SU-DHL-6 (cell line): ENCODE measurements at regions not wholly inside any gene's neighbourhood (a gene's known extent, or its start where the extent isn't known, plus 50 kb on each side); places are given as distances from the start of the nearest gene placed in this dataset.

ENCODE experiments used
- H2AFZ ChIP-seq: fragments of 200-600 bp; sonication (generic); 2 replicates; pipeline ENCODE4 v1.6.1; 2014; ENCODE audit warnings: low read depth, mild to moderate bottlenecking, moderate library complexity, mixed read lengths, antibody characterized with exemption, low read length; ENCODE audit not compliant: severe bottlenecking
- H3F3A ChIP-seq: fragments of 200-600 bp; shearing (Covaris generic); 2 replicates; pipeline ENCODE4 v1.6.0; 2016; ENCODE audit warnings: antibody characterized with exemption, mild to moderate bottlenecking; ENCODE audit not compliant: insufficient read depth
- H3K27ac ChIP-seq: fragments of 200-600 bp; sonication (generic); 2 replicates; pipeline ENCODE4 v1.5.1; 2016; ENCODE audit warnings: low read depth, mild to moderate bottlenecking, low read length, moderate library complexity, mixed read lengths
- H3K27me3 ChIP-seq: fragments of 200-600 bp; sonication (generic), shearing (Covaris generic); 2 replicates; pipeline ENCODE4 v1.6.0; 2014; ENCODE audit warnings: mild to moderate bottlenecking, low read length
- H3K36me3 ChIP-seq: fragments of 200-600 bp; sonication (generic); 2 replicates; pipeline ENCODE4 v1.6.1; 2014; ENCODE audit warnings: mild to moderate bottlenecking, low read length, mixed read lengths
- H3K4me2 ChIP-seq: fragments of 300-600, 200-600 bp; shearing (Covaris generic), sonication (generic); 2 replicates; pipeline ENCODE4 v1.6.0; 2014; ENCODE audit warnings: low read length, low read depth, mild to moderate bottlenecking; ENCODE audit not compliant: poor library complexity, severe bottlenecking
- H3K4me3 ChIP-seq: fragments of 200-600 bp; sonication (generic); 2 replicates; pipeline ENCODE4 v1.5.1; 2014; ENCODE audit warnings: antibody characterized with exemption, low read length, mild to moderate bottlenecking, mixed read lengths; ENCODE audit not compliant: insufficient read depth, poor library complexity, severe bottlenecking
- H3K79me2 ChIP-seq: fragments of 200-600 bp; sonication (generic); 2 replicates; pipeline ENCODE4 v1.6.1; 2014; ENCODE audit warnings: mild to moderate bottlenecking, low read length, moderate library complexity; ENCODE audit not compliant: insufficient read depth
- H3K9ac ChIP-seq: fragments of 200-600 bp; sonication (generic); 2 replicates; pipeline ENCODE4 v1.7.0; 2014; ENCODE audit warnings: mild to moderate bottlenecking, low read length
- H3K9me2 ChIP-seq: fragments of 200-600 bp; sonication (generic); replicated peaks from 2 replicates; pipeline ENCODE4 v1.6.1; 2014; ENCODE audit warnings: low read length; ENCODE audit not compliant: insufficient read depth
- H3K9me3 ChIP-seq: fragments of 200-600 bp; sonication (generic); 2 replicates; pipeline ENCODE4 v1.6.1; 2014; ENCODE audit warnings: low read length, mixed read lengths; ENCODE audit not compliant: insufficient read depth
- H4K20me1 ChIP-seq: fragments of 200-600 bp; sonication (generic); 2 replicates; pipeline ENCODE4 v1.6.1; 2014; ENCODE audit warnings: low read depth, mild to moderate bottlenecking, antibody characterized with exemption, low read length, moderate library complexity, mixed read lengths
- CTCF ChIP-seq: fragments of 200-600 bp; sonication (generic); IDR thresholded peaks from one replicate; pipeline ENCODE4 v1.5.1; 2017; ENCODE audit warnings: antibody characterized with exemption, mild to moderate bottlenecking, low read length, moderate library complexity; ENCODE audit not compliant: insufficient read depth, poor library complexity, severe bottlenecking
- EZH2phosphoT487 ChIP-seq: fragments of 200-600 bp; sonication (generic), shearing (Covaris generic); conservative IDR thresholded peaks from 2 replicates; pipeline ENCODE4 v1.6.1; 2018; ENCODE audit warnings: mild to moderate bottlenecking, antibody characterized with exemption, low read length, moderate library complexity, mixed read lengths

GRCh38 chr5:106910486-106910885 is 760.3 kb downstream of the EFNA5 start:
- H3K27me3 ChIP-seq, result no peaks in the 10 kb centered on the region

GRCh38 chr5:106909716-106910115 is 761.0 kb downstream of the EFNA5 start:
- no peaks in the 10 kb centered on the region for H3K27me3 ChIP-seq
- no peaks in the 10 kb centered on the region for H3F3A ChIP-seq
- H3K9ac ChIP-seq, result no peak overlapping the region
- no peaks in the 10 kb centered on the region for H3K36me3 ChIP-seq
- H4K20me1 ChIP-seq, result no peaks in the 10 kb centered on the region
- H3K4me2 ChIP-seq, result no peak overlapping the region
- H3K27ac ChIP-seq, result no peak overlapping the region
- TF ChIP-seq CTCF, result no peak
- TF ChIP-seq EZH2phosphoT487, result no peak
- H2AFZ ChIP-seq, result no peak overlapping the region
- no peak overlapping the region for H3K4me3 ChIP-seq
- no peaks in the 10 kb centered on the region for H3K79me2 ChIP-seq
- H3K9me2 ChIP-seq, result no peaks in the 10 kb centered on the region
- no peaks in the 10 kb centered on the region for H3K9me3 ChIP-seq

More at GRCh38 chr5:106910486-106910885, 760.3 kb downstream of the EFNA5 start:
- Histone ChIP-seq H3K9ac (no peak overlapping the region), H3K9me3 (no peaks in the 10 kb centered on the region), H3K36me3 (no peaks in the 10 kb centered on the region), H4K20me1 (no peaks in the 10 kb centered on the region), H2AFZ (no peak overlapping the region), H3F3A (no peaks in the 10 kb centered on the region), H3K9me2 (no peaks in the 10 kb centered on the region), H3K4me3 (no peak overlapping the region), H3K27ac (no peak overlapping the region), H3K79me2 (no peaks in the 10 kb centered on the region), H3K4me2 (no peak overlapping the region)
- TF ChIP-seq CTCF, result no peak
- no peak for TF ChIP-seq EZH2phosphoT487

- H2AFZ ChIP-seq, result no peak overlapping the region
- no peak for TF ChIP-seq CTCF
- TF ChIP-seq EZH2phosphoT487, result no peak
- H3K27ac ChIP-seq, result no peak overlapping the region
- H3K9ac ChIP-seq, result no peak overlapping the region
- H4K20me1 ChIP-seq, result no peaks in the 10 kb centered on the region
- H3K9me3 ChIP-seq, result no peaks in the 10 kb centered on the region
- no peaks in the 10 kb centered on the region for H3K27me3 ChIP-seq
- H3K4me2 ChIP-seq, result no peak overlapping the region
- H3K9me2 ChIP-seq, result no peaks in the 10 kb centered on the region
- no peak overlapping the region for H3K4me3 ChIP-seq
- no peaks in the 10 kb centered on the region for H3F3A ChIP-seq
- no peaks in the 10 kb centered on the region for H3K79me2 ChIP-seq
- no peaks in the 10 kb centered on the region for H3K36me3 ChIP-seq
Observed at GRCh38 chr5:106907979-106908378, 762.8 kb downstream of the EFNA5 start.
